HepG2 (cell line): ENCODE measurements at regions not wholly inside any gene's neighbourhood (a gene's known extent, or its start where the extent isn't known, plus 50 kb on each side); places are given as distances from the start of the nearest gene placed in this dataset.

Source experiments
- CEBPB ChIP-seq: IDR thresholded peaks from 2 replicates; pipeline ENCODE4 v1.6.1; 2011; ENCODE audit warnings: low read depth, low read length, improper control_type of control experiment, borderline replicate concordance
- ERF ChIP-seq: IDR thresholded peaks from 2 replicates; pipeline ENCODE4 v1.6.1; 2018; ENCODE audit warnings: missing biosample characterization, missing genetic modification reagents
- GABPA ChIP-seq, 2 experiments: IDR thresholded peaks; 2 replicates each; pipeline ENCODE4 v1.6.1; 2011 to 2016; ENCODE audit warnings: low read depth in 2 of 2, low read length in 1 of 2, missing biosample characterization in 1 of 2, missing genetic modification characterization in 1 of 2
- HMG20A ChIP-seq: IDR thresholded peaks from 2 replicates; pipeline ENCODE4 v1.6.1; 2016; ENCODE audit warnings: borderline replicate concordance
- KIAA2018 ChIP-seq: sonication (generic); formaldehyde crosslinking; IDR thresholded peaks from 2 replicates; pipeline ENCODE4 v1.5.0; 2020; ENCODE audit warnings: mild to moderate bottlenecking, missing genetic modification reagents, borderline replicate concordance
- MIER3 ChIP-seq: IDR thresholded peaks from 2 replicates; pipeline ENCODE4 v1.6.1; 2016; ENCODE audit warnings: missing compliant biosample characterization, borderline replicate concordance
- NCOA5 ChIP-seq: sonication (generic); formaldehyde crosslinking; IDR thresholded peaks from 2 replicates; pipeline ENCODE4 v1.4.0; 2020; ENCODE audit warnings: missing genetic modification reagents
- RAD21 ChIP-seq: fragments of 450-650 bp; formaldehyde crosslinking; IDR thresholded peaks from 2 replicates; pipeline ENCODE4 v1.5.0; 2020; ENCODE audit warnings: mild to moderate bottlenecking
- ZNF101 ChIP-seq: sonication (generic); formaldehyde crosslinking; IDR thresholded peaks from 2 replicates; pipeline ENCODE4 v1.4.0; 2020; ENCODE audit warnings: mild to moderate bottlenecking, low read depth, missing genetic modification reagents, borderline replicate concordance
- ZNF335 ChIP-seq: sonication (generic); formaldehyde crosslinking; IDR thresholded peaks from 2 replicates; pipeline ENCODE4 v1.4.0; 2020; ENCODE audit warnings: missing genetic modification reagents
- ZNF574 ChIP-seq: sonication (generic); formaldehyde crosslinking; IDR thresholded peaks from 2 replicates; pipeline ENCODE4 v1.4.0; 2020; ENCODE audit warnings: missing genetic modification reagents
- ZNF614 ChIP-seq: IDR thresholded peaks from 2 replicates; pipeline ENCODE4 v1.6.1; 2018; ENCODE audit warnings: missing biosample characterization, missing genetic modification reagents, inconsistent platforms, borderline replicate concordance
- ZNF709 ChIP-seq: sonication (generic); formaldehyde crosslinking; IDR thresholded peaks from 2 replicates; pipeline ENCODE4 v1.5.0; 2020; ENCODE audit warnings: mild to moderate bottlenecking, missing genetic modification reagents
- ZNF768 ChIP-seq: sonication (generic); formaldehyde crosslinking; IDR thresholded peaks from 2 replicates; pipeline ENCODE4 v1.4.0; 2020; ENCODE audit warnings: missing genetic modification reagents

DNA sequence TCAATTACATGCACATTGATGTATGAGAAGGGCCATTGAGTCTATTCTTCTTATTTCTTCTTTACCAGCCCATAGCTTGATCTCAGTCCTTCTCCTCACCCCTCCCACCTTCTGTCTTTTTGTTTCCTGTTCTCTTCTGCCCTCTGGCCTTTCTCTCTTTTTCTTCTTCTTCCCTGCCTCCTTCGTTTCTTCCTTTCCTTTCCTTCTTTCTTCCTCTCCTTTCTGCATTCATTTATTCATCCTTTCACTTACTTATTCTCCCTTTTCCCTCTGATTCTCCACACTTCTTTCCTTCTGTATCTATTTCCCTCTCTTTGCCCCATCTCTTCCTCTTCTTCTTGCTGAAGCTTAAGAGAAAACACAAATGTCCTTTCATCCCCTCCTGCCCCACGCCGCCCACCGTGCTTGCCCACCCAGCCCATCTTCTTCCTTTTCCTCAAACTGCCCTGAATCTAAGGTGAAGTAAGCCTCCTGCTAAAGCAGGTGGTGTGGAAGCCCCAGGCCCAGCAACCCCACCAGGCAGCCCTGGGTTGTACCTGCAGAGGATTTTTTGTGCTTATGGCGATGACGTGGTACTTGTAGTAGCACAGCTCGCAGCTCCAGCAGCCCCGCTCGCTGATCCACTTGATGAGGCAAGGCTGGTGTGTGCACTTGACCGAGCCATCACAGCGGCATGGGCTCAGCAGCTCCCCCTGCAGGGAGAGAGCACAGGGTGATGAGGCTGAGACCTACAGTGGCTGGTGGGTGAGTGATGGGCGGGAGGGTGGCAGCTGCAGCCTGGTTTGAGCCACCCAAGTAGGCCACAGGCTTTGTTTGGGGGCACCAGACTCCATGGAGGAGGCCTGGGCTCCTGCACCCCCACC is 89.0 kb downstream of the MARCHF4 start (continued):
- TF ChIP-seq NCOA5 (CRISPR knock-in tag) (no peak), ZNF574 (CRISPR knock-in tag) (0 out of 2 replicates have a peak, but pooled peaks have one; percentile 28), ZNF768 (CRISPR knock-in tag) (peak; percentile 34; the same call in 1 of the 2 replicates), CEBPB (peak; percentile 38; the same call in 1 of the 2 replicates), ERF (CRISPR knock-in tag) (0 out of 2 replicates have a peak, but pooled peaks have one; percentile 35), HMG20A (CRISPR knock-in tag) (no peak), GABPA (IDR thresholded peaks at IDR 0.05; ENCODE audit: low read depth, low read length) (no peak), GABPA (CRISPR knock-in tag; IDR thresholded peaks at IDR 0.05; ENCODE audit: low read depth) (no peak), ZNF709 (CRISPR knock-in tag) (0 out of 2 replicates have a peak, but pooled peaks have one; percentile 25), KIAA2018 (CRISPR knock-in tag) (0 out of 2 replicates have a peak, but pooled peaks have one; percentile 42), ZNF335 (CRISPR knock-in tag) (no peak), MIER3 (no peak), ZNF101 (CRISPR knock-in tag) (no peak), ZNF614 (CRISPR knock-in tag) (peak; percentile 35; the same call in 1 of the 2 replicates), RAD21 (CRISPR knock-in tag) (peak; percentile 34; the same call in 1 of the 2 replicates)
